Activated CD8-positive, alpha-beta memory T cell treated with anti-CD3 and anti-CD28 coated beads, Interleukin-2, amount 10 ng/mL, durations not matched to agents 7 days and 5 days (primary cell): ENCODE measurements at regions not wholly inside any gene's neighbourhood (a gene's known extent, or its start where the extent isn't known, plus 50 kb on each side); places are given as distances from the start of the nearest gene placed in this dataset.

Experiments
- ATAC-seq: fragments of 150-1000 bp; cut with Tn5 transposase; one replicate; pipeline ENCODE4 v1.10.0; 2021; ENCODE audit warnings: moderate library complexity
- CTCF ChIA-PET: fragments of 350-600 bp; sonication (Branson Sonifier 250); formaldehyde crosslinking; loops from one replicate; lab custom pipeline; 2021; ENCODE audit warnings: antibody characterized with exemption; lab: Charles Lee
- DNase-seq: peaks from one replicate; pipeline ENCODE4 v3.0.0-alpha.2; 2020
- H3K27ac Mint-ChIP-seq: one replicate; pipeline ENCODE4 v1.8.0; 2021; ENCODE audit warnings: mild to moderate bottlenecking, mixed read lengths
- H3K27me3 Mint-ChIP-seq: one replicate; pipeline ENCODE4 v1.8.0; 2021; ENCODE audit warnings: mixed read lengths
- H3K36me3 Mint-ChIP-seq: one replicate; pipeline ENCODE4 v1.8.0; 2021; ENCODE audit warnings: mild to moderate bottlenecking, mixed read lengths
- H3K4me1 Mint-ChIP-seq: one replicate; pipeline ENCODE4 v1.8.0; 2021; ENCODE audit warnings: mixed read lengths
- H3K4me3 Mint-ChIP-seq: one replicate; pipeline ENCODE4 v1.8.0; 2021; ENCODE audit warnings: mild to moderate bottlenecking, moderate library complexity, mixed read lengths
- H3K9me3 Mint-ChIP-seq: one replicate; pipeline ENCODE4 v1.8.0; 2022; ENCODE audit warnings: low read depth, mixed read lengths

DNA sequence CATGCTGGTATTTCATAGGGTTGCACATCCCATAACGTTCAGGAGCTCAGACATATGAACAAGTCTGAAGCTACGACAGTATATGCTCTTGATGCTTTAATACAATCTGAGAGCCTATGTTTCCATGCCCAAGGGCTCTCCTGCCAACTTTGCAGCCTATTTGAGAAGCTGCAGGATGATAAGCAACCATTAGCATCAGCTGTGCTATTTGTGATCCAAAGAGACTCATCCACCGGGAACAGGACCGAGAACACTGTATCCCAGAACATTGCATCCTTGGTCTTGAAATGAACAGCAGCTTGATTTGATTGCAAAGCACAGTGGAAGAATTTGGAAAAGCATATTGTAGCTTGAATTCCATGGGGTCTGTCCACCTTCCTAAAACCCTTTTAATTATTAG, 156.2 kb upstream of the PTER start:
- Mint-ChIP-seq H3K27ac (no peak overlapping the region), H3K27me3 (no peaks in the 10 kb centered on the region), H3K9me3 (peaks cover 2% of the 10 kb centered on the region), H3K4me3 (no peak overlapping the region), H3K36me3 (no peaks in the 10 kb centered on the region), H3K4me1 (no peaks in the 10 kb centered on the region)
- ATAC-seq, result no peak
- DNase-seq, result no peak
- CTCF ChIA-PET, result interaction anchor here (0.6 to 0.7 kb wide), 2 partner anchors 32 to 453 kb away, joined by 3 read pairs; no protein-coding TSS in a partner anchor

GRCh38 chr10:16292366-16292765, 144.4 kb upstream of the PTER start:
- no peak for ATAC-seq
- DNase-seq, result no peak
- no peaks in the 10 kb centered on the region for H3K36me3 Mint-ChIP-seq
- H3K9me3 Mint-ChIP-seq, result no peaks in the 10 kb centered on the region
- H3K4me1 Mint-ChIP-seq, result no peaks in the 10 kb centered on the region
- no peak overlapping the region for H3K27ac Mint-ChIP-seq
- no peak overlapping the region for H3K4me3 Mint-ChIP-seq
- CTCF ChIA-PET, result no interaction called here
- no peaks in the 10 kb centered on the region for H3K27me3 Mint-ChIP-seq

- no peak overlapping the region for H3K27ac Mint-ChIP-seq
These were observed 139.7 kb upstream of the PTER start for GRCh38 chr10:16297069-16297468.

DNA sequence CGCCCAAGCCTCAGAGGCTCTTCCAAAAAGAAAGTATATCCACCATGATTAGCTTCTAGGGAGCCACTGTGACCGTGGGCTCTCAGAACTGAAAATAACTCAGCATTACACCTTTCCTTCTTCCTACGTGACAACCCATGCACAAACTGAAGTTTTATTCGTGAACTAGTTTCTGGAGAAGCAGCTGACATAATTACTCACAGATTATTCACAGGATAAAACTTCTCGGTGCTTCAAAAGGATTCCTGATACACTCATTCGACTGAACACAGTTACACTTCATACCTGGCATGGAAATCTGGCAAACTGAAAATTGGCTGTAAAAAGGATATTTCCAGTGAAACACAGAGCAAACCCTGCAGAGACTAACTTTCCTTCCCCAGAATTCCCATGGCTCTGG, 139.2 kb upstream of the PTER start:
- H3K27me3 Mint-ChIP-seq, result no peaks in the 10 kb centered on the region
- H3K4me1 Mint-ChIP-seq, result no peaks in the 10 kb centered on the region
- DNase-seq (no peak), ATAC-seq (no peak)
- CTCF ChIA-PET, result no interaction called here
- H3K36me3 Mint-ChIP-seq, result no peaks in the 10 kb centered on the region
- no peak overlapping the region for H3K4me3 Mint-ChIP-seq
- H3K27ac Mint-ChIP-seq, result no peak overlapping the region
- no peaks in the 10 kb centered on the region for H3K9me3 Mint-ChIP-seq

More at GRCh38 chr10:16297069-16297468, 139.7 kb upstream of the PTER start:
- DNase-seq (no peak), ATAC-seq (no peak)
- Mint-ChIP-seq H3K4me3 (no peak overlapping the region), H3K27me3 (no peaks in the 10 kb centered on the region), H3K36me3 (no peaks in the 10 kb centered on the region), H3K9me3 (no peaks in the 10 kb centered on the region), H3K4me1 (no peaks in the 10 kb centered on the region)
- CTCF ChIA-PET, result no interaction called here

- H3K27me3 Mint-ChIP-seq, result no peaks in the 10 kb centered on the region
- no peak for ATAC-seq
- CTCF ChIA-PET, result no interaction called here
- H3K9me3 Mint-ChIP-seq, result peaks cover 3% of the 10 kb centered on the region
- H3K27ac Mint-ChIP-seq, result no peak overlapping the region
- no peaks in the 10 kb centered on the region for H3K36me3 Mint-ChIP-seq
- H3K4me3 Mint-ChIP-seq, result no peak overlapping the region
- no peak for DNase-seq
- no peaks in the 10 kb centered on the region for H3K4me1 Mint-ChIP-seq
These were observed 132.5 kb upstream of the PTER start for GRCh38 chr10:16304311-16304710.

- no peak for ATAC-seq
- Mint-ChIP-seq H3K36me3 (no peaks in the 10 kb centered on the region), H3K27me3 (no peaks in the 10 kb centered on the region), H3K4me3 (no peak overlapping the region), H3K4me1 (no peaks in the 10 kb centered on the region), H3K9me3 (peaks cover 3% of the 10 kb centered on the region), H3K27ac (no peak overlapping the region)
- no peak for DNase-seq
- CTCF ChIA-PET, result no interaction called here
These were observed 126.4 kb upstream of the PTER start for GRCh38 chr10:16310440-16310839.

DNA sequence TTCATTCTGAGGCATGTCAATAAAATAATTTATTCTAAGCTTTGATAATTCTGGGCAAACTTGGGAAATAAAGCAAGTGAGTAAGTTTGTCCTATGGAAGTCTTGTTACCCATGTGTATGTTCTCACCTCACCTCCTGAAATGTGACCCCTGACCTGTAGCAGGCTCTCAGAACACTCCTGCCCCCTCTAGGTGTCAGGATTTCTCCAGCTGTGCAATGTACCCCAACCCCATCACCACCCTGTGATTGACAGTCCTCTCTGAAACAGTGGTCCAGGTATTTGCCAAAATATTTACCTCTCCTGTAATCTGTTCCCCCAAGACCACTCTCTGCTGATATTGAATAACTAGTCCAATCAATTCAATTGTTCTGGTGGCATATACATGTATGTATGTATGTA, 122.6 kb upstream of the PTER start:
- Mint-ChIP-seq H3K9me3 (no peaks in the 10 kb centered on the region), H3K27me3 (no peaks in the 10 kb centered on the region), H3K4me3 (no peak overlapping the region), H3K36me3 (no peaks in the 10 kb centered on the region), H3K4me1 (no peaks in the 10 kb centered on the region), H3K27ac (no peak overlapping the region)
- ATAC-seq (no peak), DNase-seq (no peak)
- CTCF ChIA-PET, result no interaction called here

- Mint-ChIP-seq H3K36me3 (no peaks in the 10 kb centered on the region), H3K27ac (no peak overlapping the region), H3K9me3 (no peaks in the 10 kb centered on the region)
These were observed 119.9 kb upstream of the PTER start for GRCh38 chr10:16316733-16317390.

GRCh38 chr10:16341637-16342036, 95.2 kb upstream of the PTER start:
- CTCF ChIA-PET, result no interaction called here
- ATAC-seq, result no peak
- H3K4me3 Mint-ChIP-seq, result no peak overlapping the region
- H3K27ac Mint-ChIP-seq, result no peak overlapping the region
- H3K4me1 Mint-ChIP-seq, result no peaks in the 10 kb centered on the region
- no peak for DNase-seq
- no peaks in the 10 kb centered on the region for H3K27me3 Mint-ChIP-seq
- H3K9me3 Mint-ChIP-seq, result no peaks in the 10 kb centered on the region
- H3K36me3 Mint-ChIP-seq, result no peaks in the 10 kb centered on the region

More at GRCh38 chr10:16316733-16317390, 119.9 kb upstream of the PTER start:
- H3K4me1 Mint-ChIP-seq, result no peaks in the 10 kb centered on the region
- H3K4me3 Mint-ChIP-seq, result no peak overlapping the region
- no peak for ATAC-seq
- no peak for DNase-seq
- no peaks in the 10 kb centered on the region for H3K27me3 Mint-ChIP-seq
- CTCF ChIA-PET, result interaction anchor here (0.6 kb wide), 1 partner anchor 959 kb away, joined by 3 read pairs; no protein-coding TSS in a partner anchor

DNA sequence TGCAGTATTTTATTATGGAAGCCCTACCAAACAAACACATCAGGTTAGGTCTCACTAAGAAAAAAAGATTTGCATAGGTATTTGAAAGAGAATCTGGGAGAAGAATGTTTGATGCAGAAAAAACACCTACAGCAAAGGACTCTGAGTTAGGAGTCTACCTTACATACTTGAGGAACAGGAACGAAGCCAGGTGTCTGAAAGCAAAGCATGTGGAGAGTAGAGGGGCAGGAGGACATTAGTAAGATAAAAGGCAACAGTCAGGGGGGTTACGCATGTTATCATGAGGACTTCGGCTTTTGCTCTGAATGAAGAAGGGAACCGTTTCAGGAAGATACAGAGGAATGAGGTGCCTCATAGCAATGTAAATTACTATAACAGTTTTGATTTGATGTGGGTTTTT, 87.9 kb upstream of the PTER start:
- Mint-ChIP-seq H3K4me3 (no peak overlapping the region), H3K9me3 (peaks cover 2% of the 10 kb centered on the region), H3K36me3 (no peaks in the 10 kb centered on the region), H3K27ac (no peak overlapping the region), H3K27me3 (no peaks in the 10 kb centered on the region), H3K4me1 (no peaks in the 10 kb centered on the region)
- ATAC-seq (no peak), DNase-seq (no peak)
- CTCF ChIA-PET, result no interaction called here

DNA sequence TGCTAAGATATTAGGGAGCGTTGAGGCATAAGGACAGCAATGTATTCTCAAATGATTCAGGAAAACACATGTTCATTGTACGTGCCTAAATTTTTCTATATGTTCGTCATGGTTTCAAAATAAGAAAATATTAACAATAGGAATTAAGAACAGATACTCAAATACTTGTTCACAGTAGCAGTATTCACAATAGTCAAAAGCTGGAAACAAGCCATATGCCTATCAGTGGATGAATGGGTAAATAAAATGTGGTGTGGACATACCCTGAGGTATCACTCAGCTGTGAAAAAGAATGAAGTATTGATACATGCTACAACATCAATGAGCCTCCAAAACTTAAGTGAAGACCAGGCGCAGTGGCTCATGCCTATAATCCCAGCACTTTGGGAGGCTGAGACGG, 84.7 kb upstream of the PTER start:
- Mint-ChIP-seq H3K27me3 (no peaks in the 10 kb centered on the region), H3K4me1 (no peaks in the 10 kb centered on the region), H3K27ac (no peak overlapping the region), H3K36me3 (no peaks in the 10 kb centered on the region), H3K4me3 (no peak overlapping the region), H3K9me3 (peaks cover 2% of the 10 kb centered on the region)
- CTCF ChIA-PET, result no interaction called here
- ATAC-seq (no peak), DNase-seq (no peak)

DNA sequence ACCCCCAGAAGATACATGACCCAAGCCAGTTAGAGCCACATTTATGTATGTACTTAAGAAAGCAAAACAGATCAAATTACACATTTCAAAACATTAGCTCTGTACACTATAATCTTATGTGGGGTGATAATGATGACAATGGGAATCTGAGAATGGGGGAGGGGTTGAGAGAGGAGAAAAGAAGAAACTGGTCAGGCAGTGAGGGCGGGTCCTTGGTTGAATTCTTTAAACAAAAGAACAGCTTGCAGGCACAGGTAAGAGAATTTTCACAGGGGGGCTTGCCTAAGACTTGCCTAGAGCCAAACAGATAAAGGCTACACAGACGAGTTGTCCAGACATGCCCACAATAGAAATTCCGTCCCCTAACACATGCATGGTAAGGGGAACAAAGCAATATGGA, 76.8 kb upstream of the PTER start:
- DNase-seq (no peak), ATAC-seq (no peak)
- Mint-ChIP-seq H3K9me3 (no peaks in the 10 kb centered on the region), H3K27ac (no peak overlapping the region), H3K36me3 (no peaks in the 10 kb centered on the region), H3K4me3 (no peak overlapping the region), H3K4me1 (no peaks in the 10 kb centered on the region), H3K27me3 (peaks cover 2% of the 10 kb centered on the region)
- CTCF ChIA-PET, result no interaction called here

DNA sequence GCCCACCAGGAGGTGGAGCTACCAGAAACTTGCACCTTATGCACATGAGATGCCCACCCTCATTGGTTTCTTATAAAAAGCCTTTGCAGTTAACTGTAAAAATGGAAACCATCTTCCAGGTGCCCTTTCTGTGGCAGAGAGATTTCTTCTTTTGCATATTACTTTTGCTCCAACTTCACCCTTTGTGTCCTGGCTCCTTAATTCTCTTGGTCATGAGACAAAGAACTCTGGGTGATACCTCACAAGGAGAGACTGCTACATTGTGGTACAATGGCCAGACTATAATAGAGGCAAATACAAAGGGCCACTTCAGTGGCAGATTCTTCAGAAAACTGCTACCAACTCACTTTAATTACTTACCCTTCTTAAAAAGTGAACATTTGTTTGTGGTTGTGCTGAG, 76.4 kb upstream of the PTER start:
- DNase-seq (no peak), ATAC-seq (no peak)
- H3K36me3 Mint-ChIP-seq, result no peaks in the 10 kb centered on the region
- H3K9me3 Mint-ChIP-seq, result no peaks in the 10 kb centered on the region
- CTCF ChIA-PET, result no interaction called here
- H3K4me3 Mint-ChIP-seq, result no peak overlapping the region
- peaks cover 2% of the 10 kb centered on the region for H3K27me3 Mint-ChIP-seq
- no peaks in the 10 kb centered on the region for H3K4me1 Mint-ChIP-seq
- H3K27ac Mint-ChIP-seq, result no peak overlapping the region

DNA sequence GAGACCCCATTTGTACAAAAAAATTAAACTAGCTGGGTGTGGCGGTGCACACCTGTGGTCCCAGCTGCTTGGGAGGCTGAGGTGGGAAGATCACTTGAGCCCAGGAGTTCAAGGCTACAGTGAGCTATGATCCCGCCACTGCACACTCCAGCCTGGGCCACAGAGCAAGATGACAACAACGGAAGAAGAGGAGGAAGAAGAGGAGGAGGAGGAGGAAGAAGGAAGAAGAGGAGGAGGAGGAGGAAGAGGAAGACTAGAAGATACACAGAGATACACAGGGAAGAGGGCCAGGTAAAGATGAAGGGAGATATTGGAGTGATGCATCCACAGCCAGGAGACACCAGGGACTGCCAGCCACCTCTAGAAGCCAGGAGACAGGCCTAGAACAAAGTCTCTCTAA, 75.7 kb upstream of the PTER start:
- DNase-seq (no peak), ATAC-seq (no peak)
- Mint-ChIP-seq H3K4me1 (no peaks in the 10 kb centered on the region), H3K27me3 (peaks cover 2% of the 10 kb centered on the region), H3K27ac (no peak overlapping the region), H3K36me3 (no peaks in the 10 kb centered on the region), H3K9me3 (no peaks in the 10 kb centered on the region), H3K4me3 (no peak overlapping the region)
- CTCF ChIA-PET, result no interaction called here

DNA sequence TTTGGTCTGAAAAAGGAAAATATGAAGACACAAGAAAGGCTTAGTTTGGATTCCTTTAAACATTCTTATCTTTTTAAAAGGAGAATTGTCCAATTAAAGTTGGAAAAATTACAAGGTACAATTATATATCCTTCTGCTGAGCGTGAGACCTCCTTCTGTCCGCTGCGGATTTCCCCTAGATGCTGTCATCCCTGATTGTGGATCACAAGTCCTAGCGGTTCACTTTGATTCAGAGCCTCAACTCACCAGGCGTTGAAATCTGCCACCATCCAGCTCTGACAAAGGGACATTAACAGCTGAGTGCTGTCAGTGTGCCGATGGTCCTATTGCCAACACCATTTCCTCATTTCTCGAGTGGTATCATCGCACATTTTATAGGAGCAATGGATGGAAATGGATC, 73.1 kb upstream of the PTER start:
- H3K27me3 Mint-ChIP-seq, result peaks cover 4% of the 10 kb centered on the region
- no peak for DNase-seq
- CTCF ChIA-PET, result no interaction called here
- no peaks in the 10 kb centered on the region for H3K9me3 Mint-ChIP-seq
- H3K4me3 Mint-ChIP-seq, result no peak overlapping the region
- no peaks in the 10 kb centered on the region for H3K4me1 Mint-ChIP-seq
- no peak overlapping the region for H3K27ac Mint-ChIP-seq
- no peak for ATAC-seq
- no peaks in the 10 kb centered on the region for H3K36me3 Mint-ChIP-seq
